WERI-Rb-1 (cell line): ENCODE measurements at regions not wholly inside any gene's neighbourhood (a gene's known extent, or its start where the extent isn't known, plus 50 kb on each side); places are given as distances from the start of the nearest gene placed in this dataset.
A peak's percentile ranks its signal among the peaks of the same experiment; 100 is the strongest.

Experiments used
- DNase-seq: peaks from one replicate; pipeline ENCODE4 v3.0.0-alpha.2; 2020
- H3K27ac ChIP-seq: fragments of 250-450 bp; sonication (Bioruptor Pico); 2 replicates; pipeline ENCODE4 v1.5.1; 2020; ENCODE audit warnings: mild to moderate bottlenecking, moderate library complexity
- H3K27me3 ChIP-seq: fragments of 250-450 bp; sonication (Bioruptor Pico); 2 replicates; pipeline ENCODE4 v1.5.1; 2021; ENCODE audit warnings: mild to moderate bottlenecking, low read depth, moderate library complexity; ENCODE audit not compliant: insufficient read depth, severe bottlenecking
- H3K36me3 ChIP-seq: fragments of 250-450 bp; sonication (Bioruptor Pico); 2 replicates; pipeline ENCODE4 v1.5.1; 2020; ENCODE audit warnings: mild to moderate bottlenecking, moderate library complexity
- H3K4me3 ChIP-seq: 2 replicates; pipeline ENCODE4 v1.5.1; 2011; ENCODE audit warnings: low read depth, mild to moderate bottlenecking, control low read depth, low read length
- H3K9me3 ChIP-seq: fragments of 250-450 bp; sonication (Bioruptor Pico); 2 replicates; pipeline ENCODE4 v1.5.1; 2021; ENCODE audit warnings: mild to moderate bottlenecking, moderate library complexity; ENCODE audit not compliant: severe bottlenecking
- CTCF ChIP-seq: IDR thresholded peaks from 2 replicates; pipeline ENCODE4 v1.5.1; 2011; ENCODE audit warnings: low read depth, mild to moderate bottlenecking, control low read depth, inconsistent platforms, low read length

GRCh38 chr4:184553891-184554290 is 79.5 kb upstream of the IRF2 start:
- no peak overlapping the region for H3K27ac ChIP-seq

GRCh38 chr4:184550476-184550875 is 76.1 kb upstream of the IRF2 start:
- TF ChIP-seq CTCF: no peak
- no peak overlapping the region for H3K4me3 ChIP-seq
- H3K27me3 ChIP-seq: no peaks in the 10 kb centered on the region
- no peak overlapping the region for H3K27ac ChIP-seq
- H3K36me3 ChIP-seq: no peaks in the 10 kb centered on the region
- no peaks in the 10 kb centered on the region for H3K9me3 ChIP-seq
- no peak for DNase-seq

More at GRCh38 chr4:184553891-184554290, 79.5 kb upstream of the IRF2 start:
- DNase-seq: peak; percentile 27
- peak; percentile 17; the same call in 1 of the 2 replicates for TF ChIP-seq CTCF
- H3K9me3 ChIP-seq: no peaks in the 10 kb centered on the region
- H3K27me3 ChIP-seq: no peaks in the 10 kb centered on the region
- no peaks in the 10 kb centered on the region for H3K36me3 ChIP-seq
- H3K4me3 ChIP-seq: no peak overlapping the region

DNA sequence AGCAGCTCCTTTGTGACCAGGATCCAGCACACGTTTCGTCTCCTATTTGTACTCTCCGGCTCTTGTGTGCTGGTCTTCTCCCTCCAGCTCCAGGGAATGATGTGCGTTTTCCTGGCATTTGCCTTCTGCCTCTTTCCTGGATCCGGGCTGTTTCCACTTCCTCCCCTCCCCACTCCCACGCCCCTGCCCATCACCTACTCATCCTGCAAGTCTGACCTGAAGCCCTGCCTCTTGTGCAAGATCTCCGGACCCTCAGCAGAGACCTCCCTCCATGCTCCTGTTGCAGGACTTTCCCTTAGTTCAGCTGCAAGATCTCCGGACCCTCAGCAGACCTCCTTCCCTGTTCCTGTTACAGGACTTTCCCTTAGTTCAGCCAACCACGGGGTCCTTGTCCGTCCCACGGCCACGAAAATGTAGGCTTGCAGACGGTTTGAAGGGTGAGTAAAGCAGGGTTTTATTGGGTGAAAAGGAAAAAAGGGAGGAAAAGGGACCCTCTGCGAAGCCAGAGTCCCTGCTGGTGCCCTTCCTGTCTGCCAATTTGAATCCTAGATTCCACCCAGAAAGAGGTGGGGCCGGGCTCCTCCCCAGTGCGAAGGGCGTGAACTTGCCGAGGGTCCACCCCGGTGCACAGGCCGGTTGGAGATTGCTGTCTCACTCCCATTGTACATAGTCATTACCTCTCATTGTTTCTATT is 74.4 kb upstream of the IRF2 start:
- no peak for TF ChIP-seq CTCF
- Histone ChIP-seq H3K36me3 (no peaks in the 10 kb centered on the region), H3K27ac (no peak overlapping the region), H3K4me3 (no peak overlapping the region), H3K27me3 (no peaks in the 10 kb centered on the region), H3K9me3 (no peaks in the 10 kb centered on the region)
- DNase-seq: no peak

DNA sequence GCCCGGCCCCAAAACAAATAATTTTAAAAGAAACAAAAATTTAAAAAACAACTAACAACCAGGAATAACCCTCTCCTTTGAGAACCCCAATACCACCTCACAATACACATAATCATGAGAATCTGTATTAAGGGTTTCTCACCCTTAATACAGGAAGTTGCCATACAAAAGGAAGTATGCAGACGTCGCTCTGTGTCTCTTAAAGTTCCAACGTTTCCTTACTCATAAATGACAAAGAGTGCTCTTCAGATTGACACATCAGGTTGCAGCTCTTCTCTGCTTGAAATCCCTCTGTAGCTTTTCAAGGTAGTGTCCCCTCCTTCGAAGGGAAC is 73.9 kb upstream of the IRF2 start:
- H3K27ac ChIP-seq: no peak overlapping the region
- no peaks in the 10 kb centered on the region for H3K36me3 ChIP-seq
- DNase-seq: no peak
- no peaks in the 10 kb centered on the region for H3K9me3 ChIP-seq
- H3K27me3 ChIP-seq: no peaks in the 10 kb centered on the region
- no peak overlapping the region for H3K4me3 ChIP-seq
- no peak for TF ChIP-seq CTCF

DNA sequence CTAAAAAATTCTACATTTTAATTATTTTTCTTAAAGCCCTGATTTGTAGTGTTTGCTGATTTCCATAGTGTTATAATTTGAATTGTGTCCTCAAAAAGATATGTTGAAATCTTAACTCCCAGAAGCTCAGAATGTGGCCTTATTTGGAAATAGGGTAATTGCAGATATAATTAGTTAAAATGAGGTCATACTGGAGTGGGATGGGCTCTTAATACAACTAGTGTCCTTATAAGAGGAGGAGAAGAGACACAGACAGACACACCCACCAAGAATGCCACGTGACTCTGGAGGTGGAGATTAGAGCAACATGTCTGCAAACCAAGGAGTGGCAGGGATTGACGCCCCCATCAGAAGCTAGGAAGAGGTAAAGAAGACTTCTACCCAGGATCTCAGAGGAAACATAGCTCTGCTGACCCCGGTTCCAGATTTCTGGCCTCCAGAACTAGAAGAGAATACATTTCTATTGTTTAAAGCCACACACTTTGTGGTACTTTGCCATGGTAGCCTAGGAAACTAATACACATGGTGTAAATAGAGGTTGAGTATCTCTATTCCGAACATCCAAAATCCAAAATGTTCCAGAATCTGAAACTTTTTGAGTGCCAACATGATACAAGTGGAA is 70.5 kb upstream of the IRF2 start:
- H3K27me3 ChIP-seq: no peaks in the 10 kb centered on the region
- no peak for DNase-seq
- TF ChIP-seq CTCF: no peak

GRCh38 chr4:184541907-184542306 is 67.6 kb upstream of the IRF2 start:
- Histone ChIP-seq H3K4me3 (no peak overlapping the region), H3K27me3 (no peaks in the 10 kb centered on the region), H3K36me3 (no peaks in the 10 kb centered on the region), H3K9me3 (no peaks in the 10 kb centered on the region), H3K27ac (no peak overlapping the region)
- TF ChIP-seq CTCF: no peak
- DNase-seq: no peak

More for the DNA sequence above, 70.5 kb upstream of the IRF2 start:
- H3K36me3 ChIP-seq: no peaks in the 10 kb centered on the region
- no peak overlapping the region for H3K4me3 ChIP-seq
- H3K9me3 ChIP-seq: no peaks in the 10 kb centered on the region
- no peak overlapping the region for H3K27ac ChIP-seq
